ENCODE measurements at regions not wholly inside any gene's neighbourhood (a gene's known extent, or its start where the extent isn't known, plus 50 kb on each side); places are given as distances from the start of the nearest gene placed in this dataset.
A peak's percentile ranks its signal among the peaks of the same experiment; 100 is the strongest.

DNA sequence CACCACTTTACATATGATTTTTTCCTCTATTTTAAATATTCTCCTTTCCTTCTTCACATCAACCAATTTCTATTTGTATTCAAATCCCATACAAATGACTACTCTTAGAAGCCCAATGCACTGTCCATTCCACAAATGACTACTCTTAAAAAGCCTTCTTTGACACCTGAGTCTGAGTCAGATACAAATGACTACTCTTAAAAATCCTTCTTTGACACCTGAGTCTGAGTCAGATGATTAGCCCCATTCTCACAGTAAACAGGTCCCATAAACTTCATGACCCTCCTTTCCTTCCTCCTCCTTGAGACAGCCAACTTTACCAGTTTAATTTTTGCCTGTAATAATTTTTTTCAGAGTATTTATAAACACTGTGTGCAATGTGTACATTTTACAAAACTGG, 231.3 kb upstream of the USP25 start:
- no peaks in the 10 kb centered on the region for H3K27me3 Mint-ChIP-seq
- H3K4me3 Mint-ChIP-seq = no peak overlapping the region
- no peak for DNase-seq
- intact Hi-C loops (cut with micrococcal nuclease) = no loop called here
- POLR2A ChIA-PET = no interaction called here
- CTCF ChIA-PET = no interaction called here
- H3K36me3 Mint-ChIP-seq = no peaks in the 10 kb centered on the region
- H3K9me3 Mint-ChIP-seq = no peaks in the 10 kb centered on the region
- H3K4me1 Mint-ChIP-seq (ENCODE audit: low read depth) = no peaks in the 10 kb centered on the region
- H3K27ac Mint-ChIP-seq = no peak overlapping the region

- ChIA-PET CTCF (no interaction called here), POLR2A (interaction anchor here (0.5 kb wide), 1 partner anchor 191 kb away, joined by 5 read pairs; no protein-coding TSS in a partner anchor)
- Mint-ChIP-seq H3K4me3 (no peak overlapping the region), H3K4me1 (ENCODE audit: low read depth) (no peaks in the 10 kb centered on the region), H3K27me3 (no peaks in the 10 kb centered on the region), H3K36me3 (no peaks in the 10 kb centered on the region), H3K27ac (no peak overlapping the region), H3K9me3 (no peaks in the 10 kb centered on the region)
- intact Hi-C loops (cut with micrococcal nuclease) = no loop called here
- DNase-seq = no peak
Observed at GRCh38 chr21:15506086-15506485, 223.7 kb upstream of the USP25 start.

- no peaks in the 10 kb centered on the region for H3K36me3 Mint-ChIP-seq
- H3K9me3 Mint-ChIP-seq = no peaks in the 10 kb centered on the region
- intact Hi-C loops (cut with micrococcal nuclease) = no loop called here
- peaks cover 5% of the 10 kb centered on the region for H3K4me1 Mint-ChIP-seq (ENCODE audit: low read depth)
- H3K27me3 Mint-ChIP-seq = no peaks in the 10 kb centered on the region
- no peak overlapping the region for H3K4me3 Mint-ChIP-seq
- ChIA-PET CTCF (no interaction called here), POLR2A (no interaction called here)
- no peak overlapping the region for H3K27ac Mint-ChIP-seq
- DNase-seq = no peak
Observed at GRCh38 chr21:15508554-15508953, 221.2 kb upstream of the USP25 start.

- Mint-ChIP-seq H3K27me3 (no peaks in the 10 kb centered on the region), H3K27ac (peak overlapping the region; percentile 26), H3K36me3 (no peaks in the 10 kb centered on the region), H3K4me1 (ENCODE audit: low read depth) (peaks cover 21% of the 10 kb centered on the region), H3K4me3 (peak overlapping the region; percentile 24), H3K9me3 (peaks cover 4% of the 10 kb centered on the region)
- intact Hi-C loops (cut with micrococcal nuclease) = loop anchor here (1.0 kb wide), 1 partner anchor 312 kb away; no protein-coding TSS in a partner anchor
- ChIA-PET POLR2A (no interaction called here), CTCF (no interaction called here)
- DNase-seq = peak; percentile 67
Observed at GRCh38 chr21:15514073-15514946, 215.5 kb upstream of the USP25 start.

DNA sequence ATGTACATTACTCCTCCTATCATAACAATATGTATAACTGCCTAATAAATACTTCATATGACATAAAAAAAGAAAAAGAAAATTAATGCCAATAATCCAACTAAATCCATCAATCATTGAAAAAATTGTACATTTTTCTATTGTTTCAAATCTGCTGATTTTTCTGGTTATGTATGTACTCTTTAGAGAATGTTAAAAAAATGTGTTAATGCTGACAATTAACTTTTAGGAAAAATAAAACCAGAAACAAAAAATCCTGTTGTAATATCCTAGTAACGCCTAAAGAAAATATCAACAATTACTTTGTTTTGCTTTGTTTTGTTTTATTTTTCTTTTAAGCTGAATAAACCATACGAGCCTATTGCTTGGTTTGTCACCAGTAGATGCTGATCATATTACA, 213.9 kb upstream of the USP25 start:
- ChIA-PET CTCF (no interaction called here), POLR2A (no interaction called here)
- H3K4me1 Mint-ChIP-seq (ENCODE audit: low read depth) = peaks cover 27% of the 10 kb centered on the region
- H3K9me3 Mint-ChIP-seq = peaks cover 4% of the 10 kb centered on the region
- H3K27me3 Mint-ChIP-seq = no peaks in the 10 kb centered on the region
- intact Hi-C loops (cut with micrococcal nuclease) = no loop called here
- H3K4me3 Mint-ChIP-seq = no peak overlapping the region
- no peak overlapping the region for H3K27ac Mint-ChIP-seq
- H3K36me3 Mint-ChIP-seq = no peaks in the 10 kb centered on the region
- DNase-seq = no peak

GRCh38 chr21:15517394-15517793, 212.4 kb upstream of the USP25 start:
- no peaks in the 10 kb centered on the region for H3K27me3 Mint-ChIP-seq
- H3K9me3 Mint-ChIP-seq = peaks cover 4% of the 10 kb centered on the region
- H3K27ac Mint-ChIP-seq = no peak overlapping the region
- no peak for DNase-seq
- H3K4me1 Mint-ChIP-seq (ENCODE audit: low read depth) = peaks cover 32% of the 10 kb centered on the region
- ChIA-PET CTCF (no interaction called here), POLR2A (no interaction called here)
- no peaks in the 10 kb centered on the region for H3K36me3 Mint-ChIP-seq
- intact Hi-C loops (cut with micrococcal nuclease) = no loop called here
- H3K4me3 Mint-ChIP-seq = no peak overlapping the region

- POLR2A ChIA-PET = no interaction called here
Observed at GRCh38 chr21:15520811-15521643, 208.8 kb upstream of the USP25 start.

GRCh38 chr21:15521644-15522001, 208.2 kb upstream of the USP25 start:
- H3K36me3 Mint-ChIP-seq = no peaks in the 10 kb centered on the region
- no peak overlapping the region for H3K27ac Mint-ChIP-seq
- H3K27me3 Mint-ChIP-seq = no peaks in the 10 kb centered on the region
- intact Hi-C loops (cut with micrococcal nuclease) = no loop called here
- POLR2A ChIA-PET = no interaction called here
- peaks cover 4% of the 10 kb centered on the region for H3K9me3 Mint-ChIP-seq
- CTCF ChIA-PET = interaction anchor here (1.4 kb wide), 2 partner anchors 32 to 34 kb away, joined by 4 to 7 read pairs; no protein-coding TSS in a partner anchor
- no peak for DNase-seq
- peaks cover 24% of the 10 kb centered on the region for H3K4me1 Mint-ChIP-seq (ENCODE audit: low read depth)
- no peak overlapping the region for H3K4me3 Mint-ChIP-seq

More at GRCh38 chr21:15520811-15521643, 208.8 kb upstream of the USP25 start:
- H3K36me3 Mint-ChIP-seq = no peaks in the 10 kb centered on the region
- DNase-seq = no peak
- H3K9me3 Mint-ChIP-seq = peaks cover 4% of the 10 kb centered on the region
- no peaks in the 10 kb centered on the region for H3K27me3 Mint-ChIP-seq
- CTCF ChIA-PET = interaction anchor here (1.1 to 1.4 kb wide), 6 partner anchors 13 to 306 kb away, joined by 3 to 7 read pairs (median 4); no protein-coding TSS in a partner anchor
- no peak overlapping the region for H3K27ac Mint-ChIP-seq
- no peak overlapping the region for H3K4me3 Mint-ChIP-seq
- H3K4me1 Mint-ChIP-seq (ENCODE audit: low read depth) = peaks cover 21% of the 10 kb centered on the region
- intact Hi-C loops (cut with micrococcal nuclease) = no loop called here

GRCh38 chr21:15522148-15522547, 207.6 kb upstream of the USP25 start:
- ChIA-PET POLR2A (no interaction called here), CTCF (no interaction called here)
- H3K4me3 Mint-ChIP-seq = no peak overlapping the region
- H3K27me3 Mint-ChIP-seq = no peaks in the 10 kb centered on the region
- H3K9me3 Mint-ChIP-seq = peaks cover 4% of the 10 kb centered on the region
- H3K4me1 Mint-ChIP-seq (ENCODE audit: low read depth) = peaks cover 28% of the 10 kb centered on the region
- H3K27ac Mint-ChIP-seq = no peak overlapping the region
- DNase-seq = no peak
- intact Hi-C loops (cut with micrococcal nuclease) = no loop called here
- H3K36me3 Mint-ChIP-seq = no peaks in the 10 kb centered on the region

DNA sequence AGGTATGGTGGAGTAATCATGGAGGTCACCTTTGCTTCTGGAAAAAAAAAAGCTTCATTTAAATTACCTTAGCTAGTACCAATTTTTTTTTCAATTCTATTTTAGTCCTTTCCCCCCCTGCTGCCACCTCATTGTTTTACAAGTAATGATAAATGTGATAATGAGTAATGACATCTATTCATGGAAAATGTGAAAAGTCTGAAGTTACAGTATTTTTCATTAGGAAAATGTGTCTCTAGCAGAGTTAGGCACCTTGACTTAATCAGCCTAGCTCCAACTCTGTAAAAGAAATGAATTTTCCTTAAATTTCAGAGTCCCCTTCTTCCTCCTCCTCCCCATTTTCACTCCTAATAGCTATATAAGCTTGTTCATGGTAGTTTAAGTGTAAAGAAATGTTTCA, 204.9 kb upstream of the USP25 start:
- H3K36me3 Mint-ChIP-seq = no peaks in the 10 kb centered on the region
- DNase-seq = no peak
- intact Hi-C loops (cut with micrococcal nuclease) = no loop called here
- H3K9me3 Mint-ChIP-seq = no peaks in the 10 kb centered on the region
- H3K4me3 Mint-ChIP-seq = no peak overlapping the region
- H3K27ac Mint-ChIP-seq = no peak overlapping the region
- ChIA-PET CTCF (no interaction called here), POLR2A (no interaction called here)
- H3K27me3 Mint-ChIP-seq = no peaks in the 10 kb centered on the region
- peaks cover 28% of the 10 kb centered on the region for H3K4me1 Mint-ChIP-seq (ENCODE audit: low read depth)

DNA sequence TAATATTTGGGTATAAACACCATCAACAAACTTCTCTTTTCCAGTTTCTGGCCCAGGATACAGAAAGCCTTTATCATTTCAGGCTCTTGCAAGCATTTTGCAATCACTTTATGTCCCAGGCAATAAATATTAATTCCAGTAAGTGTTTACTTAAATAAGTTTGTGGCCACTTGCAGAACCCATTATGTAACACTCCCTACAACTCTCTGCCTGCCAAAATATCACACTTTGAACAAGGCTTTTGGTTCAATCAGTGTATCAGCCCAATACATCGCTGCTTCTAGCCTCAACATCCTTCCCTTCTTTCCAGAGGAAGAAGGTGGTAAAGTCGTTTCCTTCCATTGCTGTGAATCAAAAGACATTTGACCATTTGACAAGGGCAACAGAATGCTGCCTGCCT, 203.0 kb upstream of the USP25 start:
- DNase-seq = no peak
- H3K36me3 Mint-ChIP-seq = no peaks in the 10 kb centered on the region
- H3K27me3 Mint-ChIP-seq = no peaks in the 10 kb centered on the region
- no peaks in the 10 kb centered on the region for H3K9me3 Mint-ChIP-seq
- no peak overlapping the region for H3K27ac Mint-ChIP-seq
- intact Hi-C loops (cut with micrococcal nuclease) = no loop called here
- H3K4me3 Mint-ChIP-seq = no peak overlapping the region
- POLR2A ChIA-PET = no interaction called here
- peaks cover 18% of the 10 kb centered on the region for H3K4me1 Mint-ChIP-seq (ENCODE audit: low read depth)
- CTCF ChIA-PET = no interaction called here

- CTCF ChIA-PET = no interaction called here
- Mint-ChIP-seq H3K27ac (no peak overlapping the region), H3K9me3 (no peaks in the 10 kb centered on the region), H3K4me1 (ENCODE audit: low read depth) (peaks cover 18% of the 10 kb centered on the region), H3K4me3 (no peak overlapping the region), H3K27me3 (peaks cover 2% of the 10 kb centered on the region), H3K36me3 (no peaks in the 10 kb centered on the region)
- intact Hi-C loops (cut with micrococcal nuclease) = no loop called here
- POLR2A ChIA-PET = no interaction called here
- no peak for DNase-seq
Observed at GRCh38 chr21:15528346-15528745, 201.4 kb upstream of the USP25 start.

Data from activated CD4-positive, alpha-beta memory T cell treated with anti-CD3 and anti-CD28 coated beads for 36 hours (primary cell).